GM12878 (cell line): ENCODE measurements at regions not wholly inside any gene's neighbourhood (a gene's known extent, or its start where the extent isn't known, plus 50 kb on each side); places are given as distances from the start of the nearest gene placed in this dataset.

Source experiments
- ATF7 ChIP-seq: fragments of 450-650 bp; IDR thresholded peaks from 2 replicates; pipeline ENCODE4 v1.6.1; 2016; ENCODE audit warnings: low read depth, mild to moderate bottlenecking
- BACH1 ChIP-seq: fragments of 450-650 bp; IDR thresholded peaks from 2 replicates; pipeline ENCODE4 v1.6.1; 2017; ENCODE audit warnings: mild to moderate bottlenecking, borderline replicate concordance
- CBFB ChIP-seq: IDR thresholded peaks from 2 replicates; pipeline ENCODE4 v1.6.1; 2016; ENCODE audit warnings: antibody characterized with exemption, low read depth
- CUX1 ChIP-seq: IDR thresholded peaks from 2 replicates; pipeline ENCODE4 v1.6.1; 2012; ENCODE audit warnings: improper control_type of control experiment, low read depth, low read length; ENCODE audit not compliant: insufficient replicate concordance
- EGR1 ChIP-seq, 2 experiments: IDR thresholded peaks; 1 replicate in 1 of 2; 2 replicates in 1 of 2; pipeline ENCODE4 v1.6.1; 2011 to 2012; ENCODE audit warnings: low read depth in 2 of 2, low read length in 2 of 2, borderline replicate concordance in 1 of 2, mild to moderate bottlenecking in 1 of 2, moderate library complexity in 1 of 2
- EZH2 ChIP-seq: IDR thresholded peaks from 2 replicates; pipeline ENCODE4 v1.6.1; 2012; ENCODE audit warnings: low read depth, mild to moderate bottlenecking, control low read depth, inconsistent platforms, low read length, borderline replicate concordance; ENCODE audit not compliant: control insufficient read depth
- FOXM1 ChIP-seq: IDR thresholded peaks from 2 replicates; pipeline ENCODE4 v1.6.1; 2012; ENCODE audit warnings: low read depth, mild to moderate bottlenecking, inconsistent platforms, low read length, moderate library complexity
- MEF2A ChIP-seq: IDR thresholded peaks from 2 replicates; pipeline ENCODE4 v1.6.1; 2011; ENCODE audit warnings: low read depth, mild to moderate bottlenecking, low read length, moderate library complexity; ENCODE audit not compliant: insufficient read depth
- MEF2B ChIP-seq: fragments of 450-650 bp; IDR thresholded peaks from 2 replicates; pipeline ENCODE4 v1.6.1; 2018; ENCODE audit warnings: mild to moderate bottlenecking, moderate library complexity; ENCODE audit not compliant: partially characterized antibody, poor library complexity, severe bottlenecking
- MXI1 ChIP-seq: fragments of 150-350 bp; IDR thresholded peaks from 2 replicates; pipeline ENCODE4 v1.6.1; 2011; ENCODE audit warnings: low read depth, mild to moderate bottlenecking, inconsistent platforms, low read length, improper control_type of control experiment
- NFYB ChIP-seq: IDR thresholded peaks from 2 replicates; pipeline ENCODE4 v1.6.1; 2011; ENCODE audit warnings: low read depth, mild to moderate bottlenecking, low read length, improper control_type of control experiment, moderate library complexity; ENCODE audit not compliant: insufficient read depth
- RB1 ChIP-seq: fragments of 450-650 bp; formaldehyde crosslinking; IDR thresholded peaks from 2 replicates; pipeline ENCODE4 v1.6.1; 2017; ENCODE audit warnings: mild to moderate bottlenecking, borderline replicate concordance
- SMAD5 ChIP-seq: IDR thresholded peaks from 2 replicates; pipeline ENCODE4 v1.6.1; 2016; ENCODE audit warnings: antibody characterized with exemption, low read depth
- SMARCA5 ChIP-seq: fragments of 450-650 bp; IDR thresholded peaks from 2 replicates; pipeline ENCODE4 v1.6.1; 2017; ENCODE audit warnings: mild to moderate bottlenecking
- SP1 ChIP-seq: IDR thresholded peaks from one replicate; pipeline ENCODE4 v1.6.1; 2011; ENCODE audit warnings: low read depth, low read length
- SPI1 ChIP-seq: IDR thresholded peaks from 2 replicates; pipeline ENCODE4 v1.6.1; 2011; ENCODE audit warnings: low read depth, mild to moderate bottlenecking, low read length, moderate library complexity, borderline replicate concordance; ENCODE audit not compliant: insufficient read depth
- STAT3 ChIP-seq: IDR thresholded peaks from 2 replicates; pipeline ENCODE4 v1.6.1; 2011; ENCODE audit warnings: low read depth, low read length, improper control_type of control experiment
- TARDBP ChIP-seq: IDR thresholded peaks from 2 replicates; pipeline ENCODE4 v1.6.1; 2016; ENCODE audit warnings: borderline replicate concordance
- TCF7 ChIP-seq: IDR thresholded peaks from 2 replicates; pipeline ENCODE4 v1.6.1; 2014; ENCODE audit warnings: antibody characterized with exemption, borderline replicate concordance
- TF ChIP-seq, protein P1 (sequence below): fragments of 450-650 bp; IDR thresholded peaks from 2 replicates; pipeline ENCODE4 v1.6.1; 2017; ENCODE audit warnings: mild to moderate bottlenecking, moderate library complexity
- TF ChIP-seq, protein P2 (sequence below), 3 experiments: IDR thresholded peaks in 2 of 3; conservative IDR thresholded peaks in 1 of 3; 2 replicates each; pipeline ENCODE4 v1.5.1; 2011; ENCODE audit warnings: low read depth in 3 of 3, low read length in 3 of 3, mild to moderate bottlenecking in 3 of 3, control low read depth in 2 of 3, moderate library complexity in 2 of 3, inconsistent platforms in 1 of 3, mixed read lengths in 1 of 3; ENCODE audit not compliant: control insufficient read depth in 2 of 3, insufficient read depth in 1 of 3; ENCODE audit errors: extremely low read depth in 1 of 3

DNA sequence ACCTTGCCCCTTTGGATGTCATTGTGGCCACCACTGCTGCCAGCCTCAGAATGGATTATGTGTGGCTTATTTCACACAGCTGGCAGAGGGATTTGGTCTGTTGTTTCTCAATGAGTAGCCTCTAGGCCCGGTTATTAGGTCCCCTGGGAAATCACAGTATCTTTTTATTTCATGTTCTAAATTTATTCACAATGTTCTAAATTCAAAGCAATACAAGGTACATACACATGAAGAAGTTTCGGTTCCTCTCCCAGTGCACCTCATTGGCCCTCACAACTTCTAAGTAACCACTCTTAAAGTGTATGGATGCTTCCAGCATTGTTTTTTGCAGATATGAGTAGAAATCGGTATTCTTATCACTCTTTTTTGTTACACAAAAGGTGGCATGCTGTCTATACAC is 262.7 kb downstream of the RCHY1 start (continued):
- TF ChIP-seq, protein P1, sequence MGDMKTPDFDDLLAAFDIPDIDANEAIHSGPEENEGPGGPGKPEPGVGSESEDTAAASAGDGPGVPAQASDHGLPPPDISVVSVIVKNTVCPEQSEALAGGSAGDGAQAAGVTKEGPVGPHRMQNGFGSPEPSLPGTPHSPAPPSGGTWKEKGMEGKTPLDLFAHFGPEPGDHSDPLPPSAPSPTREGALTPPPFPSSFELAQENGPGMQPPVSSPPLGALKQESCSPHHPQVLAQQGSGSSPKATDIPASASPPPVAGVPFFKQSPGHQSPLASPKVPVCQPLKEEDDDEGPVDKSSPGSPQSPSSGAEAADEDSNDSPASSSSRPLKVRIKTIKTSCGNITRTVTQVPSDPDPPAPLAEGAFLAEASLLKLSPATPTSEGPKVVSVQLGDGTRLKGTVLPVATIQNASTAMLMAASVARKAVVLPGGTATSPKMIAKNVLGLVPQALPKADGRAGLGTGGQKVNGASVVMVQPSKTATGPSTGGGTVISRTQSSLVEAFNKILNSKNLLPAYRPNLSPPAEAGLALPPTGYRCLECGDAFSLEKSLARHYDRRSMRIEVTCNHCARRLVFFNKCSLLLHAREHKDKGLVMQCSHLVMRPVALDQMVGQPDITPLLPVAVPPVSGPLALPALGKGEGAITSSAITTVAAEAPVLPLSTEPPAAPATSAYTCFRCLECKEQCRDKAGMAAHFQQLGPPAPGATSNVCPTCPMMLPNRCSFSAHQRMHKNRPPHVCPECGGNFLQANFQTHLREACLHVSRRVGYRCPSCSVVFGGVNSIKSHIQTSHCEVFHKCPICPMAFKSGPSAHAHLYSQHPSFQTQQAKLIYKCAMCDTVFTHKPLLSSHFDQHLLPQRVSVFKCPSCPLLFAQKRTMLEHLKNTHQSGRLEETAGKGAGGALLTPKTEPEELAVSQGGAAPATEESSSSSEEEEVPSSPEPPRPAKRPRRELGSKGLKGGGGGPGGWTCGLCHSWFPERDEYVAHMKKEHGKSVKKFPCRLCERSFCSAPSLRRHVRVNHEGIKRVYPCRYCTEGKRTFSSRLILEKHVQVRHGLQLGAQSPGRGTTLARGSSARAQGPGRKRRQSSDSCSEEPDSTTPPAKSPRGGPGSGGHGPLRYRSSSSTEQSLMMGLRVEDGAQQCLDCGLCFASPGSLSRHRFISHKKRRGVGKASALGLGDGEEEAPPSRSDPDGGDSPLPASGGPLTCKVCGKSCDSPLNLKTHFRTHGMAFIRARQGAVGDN = no peak
- TF ChIP-seq SP1 (no peak), RB1 (no peak), STAT3 (0 out of 2 replicates have a peak, but pooled peaks have one; percentile 61), MEF2B (peak; percentile 89), TCF7 (no peak), NFYB (peak; percentile 65), MXI1 (no peak), SMAD5 (no peak), MEF2A (no peak), EZH2 (no peak), BACH1 (no peak), EGR1 (IDR thresholded peaks at IDR 0.05; ENCODE audit: borderline replicate concordance in 1 of 2, low read depth in 2 of 2, low read length in 2 of 2) (no peak), SPI1 (peak; percentile 91), SMARCA5 (no peak), ATF7 (no peak), TARDBP (no peak), FOXM1 (no peak), CUX1 (no peak), CBFB (no peak)
- TF ChIP-seq, protein P2, sequence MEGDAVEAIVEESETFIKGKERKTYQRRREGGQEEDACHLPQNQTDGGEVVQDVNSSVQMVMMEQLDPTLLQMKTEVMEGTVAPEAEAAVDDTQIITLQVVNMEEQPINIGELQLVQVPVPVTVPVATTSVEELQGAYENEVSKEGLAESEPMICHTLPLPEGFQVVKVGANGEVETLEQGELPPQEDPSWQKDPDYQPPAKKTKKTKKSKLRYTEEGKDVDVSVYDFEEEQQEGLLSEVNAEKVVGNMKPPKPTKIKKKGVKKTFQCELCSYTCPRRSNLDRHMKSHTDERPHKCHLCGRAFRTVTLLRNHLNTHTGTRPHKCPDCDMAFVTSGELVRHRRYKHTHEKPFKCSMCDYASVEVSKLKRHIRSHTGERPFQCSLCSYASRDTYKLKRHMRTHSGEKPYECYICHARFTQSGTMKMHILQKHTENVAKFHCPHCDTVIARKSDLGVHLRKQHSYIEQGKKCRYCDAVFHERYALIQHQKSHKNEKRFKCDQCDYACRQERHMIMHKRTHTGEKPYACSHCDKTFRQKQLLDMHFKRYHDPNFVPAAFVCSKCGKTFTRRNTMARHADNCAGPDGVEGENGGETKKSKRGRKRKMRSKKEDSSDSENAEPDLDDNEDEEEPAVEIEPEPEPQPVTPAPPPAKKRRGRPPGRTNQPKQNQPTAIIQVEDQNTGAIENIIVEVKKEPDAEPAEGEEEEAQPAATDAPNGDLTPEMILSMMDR (IDR thresholded peaks at IDR 0.05 in 2 of 3, conservative IDR thresholded peaks at IDR 0.05 in 1 of 3; ENCODE audit: control insufficient read depth in 2 of 3, extremely low read depth in 1 of 3, insufficient read depth in 1 of 3, low read depth in 3 of 3, low read length in 3 of 3) = no peak
